ENCODE measurements at regions not wholly inside any gene's neighbourhood (a gene's known extent, or its start where the extent isn't known, plus 50 kb on each side); places are given as distances from the start of the nearest gene placed in this dataset.
A peak's percentile ranks its signal among the peaks of the same experiment; 100 is the strongest.

DNA sequence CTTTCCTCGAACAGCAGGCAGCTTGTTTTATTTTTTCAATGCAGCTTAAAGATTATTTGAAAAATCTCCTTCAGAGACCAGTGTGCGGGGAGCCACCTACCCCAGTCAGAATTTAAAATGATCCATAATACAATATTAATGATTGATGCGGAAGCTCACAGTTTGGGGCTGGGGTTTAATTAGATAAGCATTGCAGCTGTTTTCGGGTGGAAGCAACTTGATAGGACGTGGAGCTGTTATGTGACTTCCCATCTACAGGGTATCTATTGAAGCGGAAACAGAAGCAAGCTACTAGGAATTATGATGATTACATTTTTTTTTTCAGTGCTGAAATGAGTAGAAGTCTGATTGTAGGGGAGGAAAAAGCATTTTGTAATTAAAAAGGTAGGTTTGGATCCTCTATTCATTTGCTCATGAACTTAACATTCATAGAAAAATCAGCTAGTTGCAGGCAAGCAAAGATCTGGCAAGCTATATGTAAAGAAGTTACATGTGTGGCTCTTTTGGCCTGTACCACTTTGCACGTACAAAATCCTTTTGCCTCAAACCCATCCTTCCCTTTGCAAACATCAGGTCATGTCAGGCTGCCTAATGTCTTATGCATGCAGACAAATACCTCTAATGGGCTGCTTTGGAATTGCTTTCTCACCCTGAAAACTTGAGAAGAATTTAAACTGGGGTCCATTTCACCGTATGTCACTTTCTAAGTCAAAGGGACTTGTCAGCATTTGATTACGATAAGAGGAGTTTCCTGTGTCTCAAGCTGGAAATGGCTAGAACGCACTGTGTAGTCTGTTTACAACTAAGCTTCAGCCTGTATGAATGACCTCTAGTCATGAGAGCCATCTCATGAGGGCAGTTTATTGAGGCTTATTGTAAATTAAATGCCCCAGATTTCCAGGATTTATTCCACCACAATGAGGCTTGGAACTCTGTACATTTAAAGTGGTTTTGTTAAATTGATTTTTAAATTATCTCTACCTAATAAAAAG lies 267.1 kb upstream of the TMTC4 start:
- DNase-seq (ENCODE audit: low read depth), result no peak

DNA sequence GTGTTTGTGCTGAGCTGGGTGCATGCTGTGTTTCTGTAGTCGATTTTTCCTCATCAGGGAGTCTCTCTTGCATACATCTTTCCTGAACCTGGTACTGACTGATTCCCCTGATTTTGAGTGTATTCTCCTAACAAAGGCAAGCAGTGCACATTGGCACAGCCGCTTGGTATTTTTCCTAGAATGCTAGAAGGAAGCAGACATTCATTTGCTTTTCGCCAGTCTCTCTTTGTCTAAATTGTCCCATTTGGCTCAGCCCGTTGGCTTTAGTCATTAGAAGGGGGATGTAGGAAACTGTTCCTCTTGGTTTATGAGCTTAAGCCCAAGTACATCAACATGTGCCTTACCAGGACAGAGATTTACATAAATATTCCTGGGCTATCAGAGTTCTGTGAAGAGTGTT lies 266.1 kb upstream of the TMTC4 start:
- no peak for DNase-seq (ENCODE audit: low read depth)

DNA sequence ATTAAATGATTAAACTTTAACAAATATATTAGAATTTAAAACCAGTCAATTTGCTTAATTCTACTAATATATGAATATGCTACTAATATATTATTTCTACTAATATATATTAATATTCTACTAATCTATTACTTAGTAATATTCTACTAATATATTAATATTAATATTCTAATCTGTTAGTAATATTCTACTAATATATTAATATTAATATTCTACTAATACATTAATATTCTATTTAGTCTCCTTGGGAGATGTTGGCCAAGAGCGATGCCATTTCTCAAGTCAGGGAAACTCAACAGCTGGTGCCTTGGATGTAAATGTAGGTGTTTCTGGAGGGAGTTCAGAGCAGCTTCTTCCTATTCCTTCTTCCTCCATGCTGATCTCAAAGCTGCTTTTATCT lies 259.2 kb upstream of the TMTC4 start:
- DNase-seq (ENCODE audit: low read depth), result no peak

DNA sequence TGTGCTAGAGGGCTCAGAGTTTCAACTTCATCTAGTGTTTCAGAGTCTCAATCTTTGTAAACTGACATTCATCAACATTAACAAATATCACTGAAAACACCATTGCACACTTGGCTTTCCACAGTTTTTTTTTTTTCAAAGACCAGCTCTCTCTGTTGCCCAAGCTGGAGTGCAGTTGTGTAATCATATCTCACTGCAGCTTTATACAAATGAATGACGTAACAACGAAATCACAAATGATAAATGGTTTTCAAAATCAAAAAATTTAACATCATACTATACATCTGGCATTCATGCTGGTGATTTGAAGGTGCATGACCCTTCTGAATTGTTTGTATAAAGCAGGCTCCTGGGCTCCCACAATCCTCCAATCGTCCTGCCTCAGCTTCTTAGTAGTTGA lies 248.0 kb upstream of the TMTC4 start:
- no peak for DNase-seq (ENCODE audit: low read depth)

DNA sequence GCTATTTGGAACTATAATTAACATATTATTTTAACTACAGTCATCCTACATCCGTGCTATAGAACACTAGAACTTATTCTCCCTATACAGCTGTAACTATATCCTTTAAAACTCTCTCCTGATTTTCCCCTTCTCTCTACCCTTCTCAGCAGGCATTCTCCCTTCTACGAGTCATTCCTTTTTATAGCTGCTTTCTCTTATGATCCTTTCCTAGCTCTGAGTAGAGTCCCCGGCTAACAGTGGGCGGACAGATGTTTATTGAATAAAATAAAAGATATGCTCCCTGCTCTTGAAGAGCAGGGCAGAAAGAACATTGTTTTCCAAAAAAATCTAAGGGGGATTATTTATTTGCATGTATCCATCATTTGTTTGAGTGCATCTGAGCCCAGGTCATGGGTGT lies 246.5 kb upstream of the TMTC4 start:
- no peak for DNase-seq (ENCODE audit: low read depth)

DNA sequence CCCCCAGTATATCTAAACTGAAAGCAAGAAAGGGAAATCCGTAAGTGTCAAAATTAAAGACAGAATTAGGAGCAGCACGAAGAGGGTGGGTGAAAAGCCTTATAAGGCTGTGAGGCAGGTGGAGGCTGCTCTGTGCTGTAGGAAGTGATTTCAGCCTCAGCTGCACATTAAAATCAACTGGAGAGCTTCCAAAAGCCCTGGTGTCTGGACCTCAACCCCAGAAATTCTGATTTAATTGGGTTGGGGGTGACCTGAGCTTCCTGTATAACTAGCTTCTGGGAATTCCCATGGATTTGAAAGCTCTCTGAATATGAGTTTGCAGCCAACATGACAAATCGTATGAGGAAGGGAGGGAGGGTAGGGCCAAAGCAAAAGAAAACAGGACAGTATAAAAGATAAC lies 242.4 kb upstream of the TMTC4 start:
- no peak for DNase-seq (ENCODE audit: low read depth)

DNA sequence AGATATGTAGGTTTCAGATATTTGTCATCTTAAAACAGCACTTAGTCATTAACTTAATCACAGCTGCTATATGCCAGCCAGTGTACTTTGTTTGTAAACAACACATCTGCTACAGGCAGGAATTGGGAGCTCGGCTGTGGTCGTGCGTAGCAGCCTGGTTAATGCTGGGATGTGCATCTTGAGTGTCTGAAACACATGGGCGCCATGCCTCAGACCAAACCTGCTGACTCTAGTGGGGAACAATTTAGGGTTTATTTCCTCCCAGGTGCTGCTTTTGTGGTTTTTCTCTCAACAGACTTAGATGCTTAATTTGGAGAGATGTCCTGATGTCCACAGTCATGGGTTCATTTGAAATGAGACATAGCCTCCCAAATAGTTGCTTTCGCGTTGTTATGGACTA lies 238.5 kb upstream of the TMTC4 start:
- peak; percentile 81 for DNase-seq (ENCODE audit: low read depth)

DNA sequence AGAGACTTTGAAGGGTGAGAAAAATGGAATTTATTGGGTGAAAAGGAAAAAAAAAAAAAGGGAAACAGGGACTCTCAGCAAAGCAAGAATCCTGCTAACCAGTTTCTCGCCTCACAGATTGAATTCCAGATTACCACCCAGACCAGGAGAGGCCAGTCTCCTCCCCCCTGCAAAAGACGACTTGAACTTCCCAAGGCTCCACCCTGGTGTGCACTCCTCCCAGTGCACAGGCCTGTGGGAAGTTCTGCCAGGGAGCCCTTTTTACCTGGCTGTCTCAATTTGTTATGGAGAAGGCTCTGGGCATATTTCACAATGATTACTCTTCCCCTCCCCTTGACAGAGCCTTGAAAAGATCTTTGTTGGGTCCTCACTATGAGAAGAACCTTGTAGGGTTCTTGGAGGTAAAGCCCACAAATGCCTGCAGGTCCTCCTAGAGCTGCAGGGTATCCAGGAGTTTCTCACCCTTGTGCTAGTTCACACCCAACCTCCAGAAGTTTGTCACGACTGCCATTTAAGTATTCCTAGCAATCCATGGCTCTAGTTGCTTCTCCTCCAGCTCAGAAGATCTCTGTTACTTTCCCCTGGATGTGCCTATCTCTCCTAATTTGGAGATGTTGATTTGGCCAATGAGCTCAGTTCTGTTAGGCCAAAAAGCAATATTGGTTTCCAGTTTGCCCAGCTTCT lies 229.8 kb upstream of the TMTC4 start:
- DNase-seq (ENCODE audit: low read depth), result no peak

DNA sequence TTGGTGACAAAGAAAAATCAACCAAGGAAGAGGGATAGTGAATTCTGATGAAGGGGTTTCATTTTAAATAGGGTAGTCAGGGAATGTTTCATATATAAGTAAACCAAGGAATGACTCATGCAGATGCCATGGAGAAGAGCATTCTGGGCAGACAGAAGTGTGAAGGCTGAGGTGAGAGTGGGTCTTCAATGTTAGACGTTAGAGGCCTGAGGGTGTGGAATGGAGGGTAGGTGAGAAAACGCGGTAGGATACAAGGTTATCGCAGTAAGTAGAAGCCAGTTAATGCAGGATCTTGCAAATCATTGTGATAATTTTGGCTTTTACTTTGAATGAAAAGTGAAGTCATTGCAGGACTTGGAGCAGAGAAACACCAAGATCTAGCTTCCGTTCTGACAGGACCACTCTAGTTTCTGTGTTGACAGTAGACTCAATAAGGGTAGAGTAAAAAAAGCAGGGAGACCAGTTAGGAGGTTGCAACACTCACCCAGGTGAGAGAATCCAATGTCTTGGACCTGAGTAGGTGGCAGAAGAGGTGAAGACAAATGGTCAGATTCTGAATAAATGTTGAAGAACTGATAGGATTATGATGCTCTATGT lies 225.2 kb upstream of the TMTC4 start:
- no peak for DNase-seq (ENCODE audit: low read depth)

DNA sequence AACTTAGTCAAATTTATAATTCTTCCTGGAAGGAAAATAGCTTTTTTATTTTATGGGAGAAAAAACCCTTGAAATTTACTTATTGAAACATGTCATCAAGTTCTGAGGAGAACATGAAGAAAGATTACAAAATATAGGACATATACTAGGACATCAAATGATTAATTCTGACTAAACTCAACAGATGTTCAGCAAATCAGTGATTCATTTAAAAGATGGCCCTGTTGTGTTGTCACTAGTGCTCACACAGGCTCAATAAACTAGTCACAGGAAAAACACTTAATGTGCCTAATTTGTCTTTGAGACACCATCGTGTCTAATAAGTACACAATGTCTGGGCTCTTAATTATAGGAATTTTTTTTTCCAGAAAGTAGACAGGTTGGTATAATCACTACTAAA lies 223.8 kb upstream of the TMTC4 start:
- DNase-seq (ENCODE audit: low read depth), result peak; percentile 57

DNA sequence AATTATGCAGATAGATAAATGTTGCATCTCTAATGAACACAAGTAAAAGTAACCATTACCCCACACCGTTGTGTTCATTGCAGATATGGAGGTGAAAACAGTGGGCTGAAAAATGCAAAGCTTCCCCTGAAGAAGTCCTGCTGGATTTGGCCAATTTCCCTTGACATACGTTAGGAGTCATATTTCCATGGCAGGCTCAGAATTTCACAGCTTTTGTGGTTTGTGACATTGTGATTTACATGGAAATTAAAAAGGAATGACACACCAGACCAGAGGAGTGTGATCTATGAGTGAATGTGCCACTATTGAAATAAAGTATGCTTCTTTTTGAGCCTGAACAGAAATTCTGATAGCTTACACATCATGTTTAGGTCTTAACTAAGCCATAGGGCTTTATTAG lies 221.1 kb upstream of the TMTC4 start:
- DNase-seq (ENCODE audit: low read depth), result peak; percentile 20

DNA sequence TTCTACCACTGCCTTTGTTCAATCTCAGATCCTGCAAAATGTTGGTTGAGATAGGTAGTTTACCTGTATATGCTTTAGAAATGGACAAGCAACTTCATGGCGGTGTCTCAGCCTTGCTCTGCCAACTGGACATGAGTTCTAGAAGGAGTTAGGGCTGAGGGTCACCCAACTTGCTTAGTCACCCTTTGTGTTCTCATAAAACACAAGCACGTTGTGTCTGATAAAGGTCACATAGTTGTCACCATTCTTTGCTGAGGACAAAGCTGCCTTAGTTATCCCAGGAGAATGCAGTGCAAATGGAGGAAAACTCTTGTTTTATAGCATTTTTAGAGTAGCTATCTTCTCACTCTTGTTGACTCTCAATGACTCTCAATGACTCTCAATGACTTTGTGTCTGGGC lies 218.4 kb upstream of the TMTC4 start:
- DNase-seq (ENCODE audit: low read depth), result no peak

DNA sequence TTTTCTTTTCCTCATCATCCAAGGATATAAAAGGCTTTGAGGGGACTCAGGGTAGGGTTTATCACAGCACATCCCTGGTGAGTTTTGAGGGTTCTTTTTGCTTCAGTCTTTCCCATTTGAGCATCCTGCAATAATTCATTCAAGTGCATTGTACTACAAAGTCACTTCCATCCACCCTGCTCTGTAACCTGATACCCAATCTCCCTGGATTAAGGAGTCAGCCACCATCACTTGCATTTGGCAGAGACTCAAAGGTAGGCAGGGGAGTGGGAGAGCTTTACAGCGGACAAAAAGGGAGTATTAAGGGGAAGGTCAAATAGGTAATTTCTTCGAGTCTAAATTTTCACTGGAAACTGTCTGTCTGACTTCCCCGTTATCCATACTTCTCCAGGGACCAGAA lies 216.1 kb upstream of the TMTC4 start:
- no peak for DNase-seq (ENCODE audit: low read depth)

DNA sequence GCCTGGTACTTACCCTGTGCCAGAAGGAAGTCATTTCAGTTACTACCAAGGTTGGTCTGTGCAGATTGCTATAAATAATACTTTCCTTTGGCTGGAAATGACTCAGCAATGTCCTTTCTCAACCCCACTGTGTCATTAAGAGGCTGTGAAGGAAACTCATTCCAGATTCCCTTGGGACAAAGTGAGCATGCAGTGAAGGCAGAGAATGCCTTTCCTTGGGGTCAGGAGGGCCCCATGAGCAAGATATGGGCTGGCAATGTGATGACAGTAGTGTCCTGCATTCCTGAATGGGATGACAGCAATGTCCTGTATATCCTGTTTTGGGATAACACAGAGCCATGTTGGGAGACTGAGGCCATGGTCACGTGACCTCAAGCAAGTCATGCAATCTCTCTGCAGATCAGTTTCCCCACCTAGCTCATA lies 213.1 kb upstream of the TMTC4 start:
- DNase-seq (ENCODE audit: low read depth), result peak; percentile 93

DNA sequence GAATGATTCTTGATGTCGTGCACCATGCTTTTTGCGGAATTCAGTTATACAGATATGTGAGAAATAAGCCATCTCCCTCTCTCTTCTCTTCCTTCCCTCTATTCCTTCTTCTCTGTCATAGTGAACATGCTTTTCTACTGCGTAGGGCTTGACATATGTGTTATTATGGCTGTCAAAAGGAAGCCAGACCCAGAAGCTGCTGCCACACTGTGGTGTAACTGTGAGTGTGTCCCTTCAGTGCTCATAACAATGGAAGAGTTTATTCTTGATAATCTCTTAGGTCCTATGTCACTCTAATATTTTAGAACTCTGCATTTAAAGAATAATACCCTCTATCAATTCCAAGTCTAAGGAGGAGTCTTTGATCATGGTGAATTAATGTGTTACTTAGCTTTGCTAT lies 208.9 kb upstream of the TMTC4 start:
- DNase-seq (ENCODE audit: low read depth), result no peak

DNA sequence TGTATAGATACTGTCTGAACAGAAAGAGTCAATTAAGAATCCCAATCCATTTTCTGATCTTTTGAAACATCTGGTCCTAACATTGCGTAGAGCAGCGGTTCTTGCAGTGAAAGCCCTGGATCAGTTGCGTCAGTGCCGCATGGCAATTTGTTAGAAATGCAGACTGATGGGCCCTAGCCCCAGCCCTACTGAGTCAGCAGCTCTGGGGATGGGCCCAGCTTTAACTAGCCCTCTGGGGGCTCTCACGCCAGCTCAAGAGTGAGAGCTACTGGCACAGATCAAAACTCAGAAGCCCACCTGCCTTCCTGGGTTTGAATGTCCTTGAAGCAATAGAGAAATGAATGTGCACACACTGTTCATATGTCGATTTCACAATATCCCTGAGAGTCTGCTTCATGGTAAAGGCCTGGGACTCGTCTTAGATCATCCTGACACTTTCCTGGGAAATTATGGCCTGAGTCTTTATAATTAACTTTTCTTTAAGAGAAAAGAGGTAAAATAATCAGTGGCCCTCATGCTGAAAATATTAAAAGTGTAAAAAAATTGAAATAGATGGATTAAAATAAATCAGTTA lies 206.8 kb upstream of the TMTC4 start:
- DNase-seq (ENCODE audit: low read depth), result no peak

DNA sequence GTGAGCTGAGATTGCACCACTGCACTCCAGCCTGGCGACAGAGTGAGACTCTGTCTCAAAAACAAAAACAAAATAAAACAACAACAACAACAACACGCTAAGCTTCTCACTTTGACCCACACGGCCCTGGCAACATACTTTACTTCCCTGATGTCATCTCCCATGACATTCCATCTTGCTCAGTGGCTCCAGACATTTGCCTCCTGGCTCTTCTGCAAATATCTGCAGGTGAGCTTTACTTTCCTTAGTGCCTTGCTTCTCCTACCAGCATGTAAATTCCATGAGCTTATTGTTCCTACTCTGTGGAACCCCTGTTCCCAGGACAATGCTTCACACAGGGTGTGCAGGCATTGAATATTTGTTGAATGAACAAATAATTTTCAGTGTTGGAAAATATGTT lies 205.6 kb upstream of the TMTC4 start:
- DNase-seq (ENCODE audit: low read depth), result no peak

DNA sequence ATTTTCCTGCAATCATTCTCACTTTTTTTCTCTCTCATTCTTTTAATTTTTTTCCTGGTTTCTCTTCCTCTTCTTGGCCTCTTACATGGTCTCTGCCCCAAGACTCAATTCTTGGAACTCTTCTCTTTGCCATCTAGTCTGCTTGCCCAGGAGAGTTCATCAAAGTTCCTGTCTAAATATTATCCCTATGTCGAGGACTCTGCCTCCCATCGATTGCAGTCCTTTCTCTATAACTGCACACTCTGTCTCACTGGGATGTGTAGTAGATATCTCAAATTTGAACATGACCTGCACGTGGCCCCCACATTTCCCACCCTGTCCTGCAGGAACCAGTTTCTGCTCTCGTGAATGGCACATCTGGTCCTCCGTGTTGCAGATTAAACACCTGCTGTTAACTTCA lies 204.7 kb upstream of the TMTC4 start:
- no peak for DNase-seq (ENCODE audit: low read depth)

DNA sequence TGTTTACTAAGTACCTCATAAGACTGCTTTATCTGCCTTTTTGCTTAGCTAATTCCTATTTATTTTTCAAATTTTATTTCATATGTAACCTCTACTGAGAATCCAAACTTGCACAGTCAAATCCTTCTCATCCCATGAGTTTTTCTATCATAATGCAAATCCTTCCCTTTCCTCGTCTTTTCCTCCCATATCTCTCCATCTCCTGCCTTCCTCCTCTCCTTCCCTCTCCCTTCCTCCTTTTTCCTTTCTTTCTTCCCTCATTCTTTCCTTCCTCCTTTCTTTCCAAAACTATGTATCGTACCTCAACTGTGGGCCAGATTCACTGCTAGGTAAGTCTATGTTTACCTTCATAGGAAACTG lies 201.4 kb upstream of the TMTC4 start:
- no peak for DNase-seq (ENCODE audit: low read depth)

DNA sequence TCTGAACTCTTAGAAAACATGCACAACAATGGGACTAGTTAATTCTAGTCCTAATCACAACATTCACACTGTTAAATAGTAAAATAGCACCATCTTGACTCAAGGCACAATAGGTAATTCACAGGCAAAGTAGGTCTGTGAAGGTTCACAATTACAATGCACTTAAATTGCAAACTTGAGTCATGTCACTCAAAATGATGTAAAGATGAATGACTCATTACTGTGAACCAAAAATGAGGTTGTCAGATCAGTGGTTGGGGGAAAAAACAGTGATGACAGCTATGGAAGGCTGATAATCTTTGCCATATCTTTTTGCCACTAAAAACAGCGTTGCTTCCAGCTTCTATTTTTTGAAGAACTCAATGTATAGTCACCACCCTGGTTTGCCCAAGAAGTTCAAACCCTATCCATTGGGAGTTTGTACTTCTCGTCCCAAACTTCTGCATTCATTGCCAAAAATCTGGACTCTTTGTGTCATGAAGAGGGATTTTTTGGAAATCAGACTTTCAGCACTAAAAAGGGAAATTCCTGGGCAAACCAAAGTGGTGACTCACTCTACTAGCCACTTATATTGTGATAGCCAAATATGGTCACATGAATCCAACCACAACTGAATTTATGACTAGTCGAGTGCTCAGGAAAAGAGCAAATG lies 200.9 kb upstream of the TMTC4 start:
- DNase-seq (ENCODE audit: low read depth), result peak; percentile 94

DNA sequence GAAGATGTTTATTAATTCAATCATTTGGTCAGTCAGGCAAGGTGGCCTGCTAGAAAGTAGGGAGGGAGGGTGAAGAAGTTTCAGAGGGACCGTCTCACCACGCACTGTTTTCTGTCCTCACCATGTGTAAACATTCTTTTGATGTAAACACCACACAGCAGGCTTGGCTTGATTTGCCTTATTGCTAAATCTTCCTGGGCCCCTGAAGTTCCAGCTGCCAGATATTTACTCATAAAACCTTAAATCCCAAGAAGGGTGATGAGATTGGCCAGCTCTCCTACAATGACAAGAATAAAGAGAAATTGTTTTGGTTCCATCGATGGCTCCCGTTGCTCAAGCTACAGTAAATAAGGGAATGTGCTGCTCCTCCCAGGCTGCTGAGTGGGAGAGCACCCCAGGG lies 198.2 kb upstream of the TMTC4 start:
- DNase-seq (ENCODE audit: low read depth), result no peak

DNA sequence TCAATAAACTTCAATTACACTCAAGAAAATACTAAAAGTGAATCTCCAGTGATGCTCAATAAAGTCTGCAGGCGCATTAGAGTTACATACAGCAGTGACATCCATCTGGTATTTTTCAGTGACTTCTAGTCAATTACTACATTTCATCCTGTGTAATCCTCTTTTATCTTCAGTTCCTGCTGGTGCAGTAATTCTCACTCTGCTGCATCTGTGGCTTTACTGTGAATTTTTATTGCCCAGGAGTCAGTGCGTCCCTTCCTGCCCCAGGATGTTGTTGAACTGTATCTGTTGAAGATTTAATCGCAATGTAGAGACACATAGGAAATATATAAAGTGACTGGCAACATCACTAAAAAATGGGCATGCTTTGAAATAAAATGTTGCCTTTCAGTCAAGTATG lies 196.3 kb upstream of the TMTC4 start:
- no peak for DNase-seq (ENCODE audit: low read depth)
